HEK293 (cell line): ENCODE measurements at regions not wholly inside any gene's neighbourhood (a gene's known extent, or its start where the extent isn't known, plus 50 kb on each side); places are given as distances from the start of the nearest gene placed in this dataset.

Source experiments
- CTCF ChIP-seq: fragments of 450-650 bp; formaldehyde crosslinking; IDR thresholded peaks from 2 replicates; pipeline ENCODE4 v1.5.1; 2016; ENCODE audit warnings: missing biosample characterization, missing genetic modification characterization
- PBX3 ChIP-seq: sonication (generic); formaldehyde crosslinking; IDR thresholded peaks from 2 replicates; pipeline ENCODE4 v1.8.1; 2022; ENCODE audit warnings: mild to moderate bottlenecking, moderate library complexity, missing genetic modification reagents
- SP2 ChIP-seq: fragments of 450-650 bp; formaldehyde crosslinking; IDR thresholded peaks from 2 replicates; pipeline ENCODE4 v1.5.1; 2016; ENCODE audit warnings: missing biosample characterization, missing genetic modification characterization
- WT1 ChIP-seq: fragments of 450-650 bp; formaldehyde crosslinking; IDR thresholded peaks from 2 replicates; pipeline ENCODE4 v1.5.1; 2016; ENCODE audit warnings: missing biosample characterization, missing genetic modification characterization
- ZFHX2 ChIP-seq: fragments of 450-650 bp; formaldehyde crosslinking; conservative IDR thresholded peaks from 2 replicates; pipeline ENCODE4 v1.5.1; 2016; ENCODE audit warnings: missing biosample characterization, missing genetic modification characterization
- ZNF335 ChIP-seq: fragments of 450-650 bp; formaldehyde crosslinking; conservative IDR thresholded peaks from 2 replicates; pipeline ENCODE4 v1.5.1; 2016; ENCODE audit warnings: missing biosample characterization, missing genetic modification characterization
- ZNF488 ChIP-seq: fragments of 450-650 bp; formaldehyde crosslinking; IDR thresholded peaks from 2 replicates; pipeline ENCODE4 v1.5.1; 2016; ENCODE audit warnings: missing biosample characterization, missing genetic modification characterization
- ZNF560 ChIP-seq: fragments of 450-650 bp; formaldehyde crosslinking; IDR thresholded peaks from 2 replicates; pipeline ENCODE4 v1.5.1; 2017; ENCODE audit warnings: missing biosample characterization, missing genetic modification characterization, borderline replicate concordance
- ZNF596 ChIP-seq: fragments of 450-650 bp; IDR thresholded peaks from 2 replicates; pipeline ENCODE4 v1.5.0; 2018; ENCODE audit warnings: missing biosample characterization, mild to moderate bottlenecking, missing genetic modification characterization, moderate library complexity
- ZNF776 ChIP-seq: fragments of 450-650 bp; formaldehyde crosslinking; IDR thresholded peaks from 2 replicates; pipeline ENCODE4 v1.5.0; 2017; ENCODE audit warnings: missing biosample characterization, missing genetic modification characterization, borderline replicate concordance
- ZSCAN16 ChIP-seq: fragments of 450-650 bp; formaldehyde crosslinking; IDR thresholded peaks from 2 replicates; pipeline ENCODE4 v1.5.1; 2016; ENCODE audit warnings: missing biosample characterization, missing genetic modification characterization

GRCh38 chr12:107973950-107974349, 155.1 kb upstream of the WSCD2 start:
- TF ChIP-seq CTCF (tag by site-specific recombination) = no peak
- no peak for TF ChIP-seq ZNF335 (tag by site-specific recombination)
- TF ChIP-seq ZFHX2 (tag by site-specific recombination) = no peak
- no peak for TF ChIP-seq WT1 (tag by site-specific recombination)
- no peak for TF ChIP-seq ZNF488 (tag by site-specific recombination)
- TF ChIP-seq ZSCAN16 (tag by site-specific recombination) = no peak
- no peak for TF ChIP-seq ZNF596
- no peak for TF ChIP-seq ZNF776
- TF ChIP-seq PBX3 (CRISPR knock-in tag) = no peak
- no peak for TF ChIP-seq ZNF560 (tag by site-specific recombination)
- TF ChIP-seq SP2 (tag by site-specific recombination) = no peak
